H4 (cell line): ENCODE measurements at regions not wholly inside any gene's neighbourhood (a gene's known extent, or its start where the extent isn't known, plus 50 kb on each side); places are given as distances from the start of the nearest gene placed in this dataset.
A peak's percentile ranks its signal among the peaks of the same experiment; 100 is the strongest.

ENCODE experiments used
- DNase-seq: peaks from one replicate; pipeline ENCODE4 v3.0.0-alpha.2; 2015; ENCODE audit warnings: low spot score

DNA sequence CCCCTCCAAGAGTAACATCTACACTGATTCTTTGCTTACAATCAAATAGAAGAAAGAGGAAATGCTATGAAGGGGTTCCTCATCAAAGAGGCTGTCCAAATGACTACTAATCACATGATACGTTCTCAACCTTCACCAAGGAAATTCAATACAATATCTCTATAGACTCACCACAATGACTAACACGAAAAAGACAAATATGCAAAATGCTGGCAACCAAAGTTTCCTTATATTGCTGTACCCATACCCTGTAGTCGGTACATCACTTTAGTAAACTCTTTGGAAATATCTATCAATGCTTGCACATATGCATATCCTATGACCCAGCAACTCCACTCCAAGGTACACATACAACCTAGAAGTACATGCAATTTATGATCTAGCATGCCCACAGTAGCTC lies 1296.6 kb downstream of the AACS start:
- DNase-seq: no peak

DNA sequence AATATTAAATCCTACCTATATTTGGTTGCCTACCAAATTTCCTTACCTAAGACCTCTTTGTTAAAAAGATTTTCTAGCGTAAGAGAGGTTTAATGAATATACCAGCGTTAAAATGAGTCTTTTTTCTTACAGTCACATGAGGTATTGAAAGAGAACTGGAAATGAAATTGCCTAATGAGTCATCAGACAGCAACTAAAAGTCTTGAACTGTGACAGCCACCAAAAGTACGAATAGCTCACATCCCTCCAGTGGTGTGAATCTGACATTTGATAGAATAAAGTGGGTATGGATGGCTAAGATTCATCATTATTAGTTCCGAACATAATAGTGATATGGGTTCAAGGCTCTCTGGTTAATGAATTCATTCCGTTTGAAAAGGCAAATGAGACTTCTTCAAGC lies 1297.3 kb downstream of the AACS start:
- DNase-seq: no peak

DNA sequence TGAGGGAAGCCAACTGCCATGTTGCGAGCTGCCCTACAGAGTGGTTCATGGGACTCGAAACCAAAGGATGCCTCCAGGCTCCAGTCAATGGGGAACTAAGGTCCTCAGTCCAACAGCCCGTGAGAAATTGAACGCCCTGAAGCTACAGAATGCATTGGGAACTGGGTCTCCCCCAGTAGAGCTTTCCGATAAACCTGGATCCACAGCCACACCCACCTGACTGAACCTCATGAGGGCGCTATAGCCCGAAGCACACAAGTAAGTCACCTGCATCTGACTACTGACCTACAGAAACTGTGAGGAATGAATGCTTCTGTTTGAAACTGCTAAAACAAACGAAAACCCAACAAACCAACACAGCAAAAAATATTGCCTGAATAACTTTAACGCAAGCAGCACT lies 1297.7 kb downstream of the AACS start:
- DNase-seq: no peak

DNA sequence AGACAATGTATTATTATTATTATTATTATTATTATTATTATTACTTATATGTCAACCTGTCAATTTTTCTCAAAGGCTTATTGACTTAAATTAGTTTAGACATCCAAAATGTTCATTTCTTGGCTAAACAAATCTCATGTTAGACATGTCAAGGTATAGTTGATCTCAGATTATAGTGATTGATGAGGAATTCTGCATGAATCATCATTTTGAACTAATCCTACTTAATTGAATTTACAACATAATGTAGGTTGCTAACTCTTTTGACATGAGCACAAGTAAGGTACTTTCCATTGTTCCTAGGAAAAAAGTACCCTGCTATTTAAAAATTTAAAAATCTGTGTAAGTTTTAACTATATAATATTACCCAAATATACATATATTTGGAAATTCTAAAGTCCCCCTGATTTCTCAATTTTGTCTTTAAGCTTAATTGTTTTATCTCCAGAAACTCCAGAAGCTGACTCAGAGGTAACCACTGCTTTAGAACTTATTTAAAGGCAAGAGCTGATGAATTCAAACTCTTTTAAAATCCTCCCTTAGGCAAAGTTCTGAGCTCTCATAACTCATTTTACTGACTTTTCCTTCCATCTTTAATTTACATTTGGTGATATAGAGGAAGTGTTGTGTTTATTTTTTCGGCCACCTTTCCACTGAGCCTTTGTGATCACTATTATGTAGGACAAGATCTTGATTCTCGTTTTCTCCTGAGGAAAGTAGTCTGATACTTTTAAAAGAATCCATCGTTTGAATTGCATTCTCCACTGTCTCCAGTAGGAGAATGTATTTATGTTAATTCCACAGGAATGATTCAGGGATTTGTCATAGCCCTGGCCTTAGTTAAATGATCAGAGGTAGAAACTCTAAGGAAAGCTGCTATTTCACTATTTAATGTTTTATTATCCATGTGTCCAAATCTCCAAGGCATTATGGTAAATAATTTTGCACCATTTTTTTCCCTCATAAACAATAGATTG lies 1304.5 kb downstream of the AACS start:
- DNase-seq: peak; percentile 72

DNA sequence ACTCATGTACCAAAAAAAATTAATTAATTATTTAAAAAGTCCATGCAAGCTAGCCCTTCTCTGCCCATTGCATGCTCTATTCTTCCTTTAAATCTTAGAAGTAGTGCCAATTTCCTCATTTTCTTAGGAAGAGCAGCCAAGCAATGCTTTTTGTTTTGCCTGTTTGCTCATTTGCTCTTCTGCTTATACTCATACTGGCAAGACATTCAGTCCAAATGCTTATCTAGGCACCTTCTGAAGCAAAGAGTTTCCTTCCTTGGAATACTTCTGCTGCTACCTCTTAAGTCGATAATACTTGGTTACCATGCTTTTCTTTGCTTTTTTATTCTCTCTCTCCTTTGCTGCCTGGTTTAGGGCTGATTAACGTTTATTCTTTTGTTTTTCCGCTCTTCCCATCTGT lies 1318.3 kb downstream of the AACS start:
- no peak for DNase-seq

DNA sequence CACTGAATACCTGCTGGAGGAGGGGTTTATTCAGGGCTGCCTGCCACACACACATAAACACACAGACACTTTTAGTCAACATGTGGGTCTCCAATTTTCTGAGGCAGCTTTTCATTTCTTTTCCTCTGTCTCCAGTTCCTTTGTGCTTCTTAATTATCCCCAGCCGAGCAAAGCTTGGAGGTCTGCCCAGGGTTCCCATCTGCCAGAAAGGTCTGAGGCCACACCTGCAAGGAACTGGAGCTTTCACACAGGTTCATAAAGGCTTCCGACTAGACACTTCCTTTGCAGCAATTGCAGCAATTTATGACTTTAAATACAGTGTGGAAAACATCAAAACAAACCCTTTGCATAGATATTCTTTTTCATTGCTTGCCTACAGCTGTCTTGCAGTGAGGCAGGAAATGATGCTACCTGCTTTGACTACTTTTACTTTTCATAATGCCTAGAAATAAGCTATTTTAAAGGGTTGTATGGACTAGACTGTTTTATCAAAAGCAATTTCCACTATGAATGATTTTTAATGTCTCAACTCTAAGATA lies 1318.9 kb downstream of the AACS start:
- no peak for DNase-seq

DNA sequence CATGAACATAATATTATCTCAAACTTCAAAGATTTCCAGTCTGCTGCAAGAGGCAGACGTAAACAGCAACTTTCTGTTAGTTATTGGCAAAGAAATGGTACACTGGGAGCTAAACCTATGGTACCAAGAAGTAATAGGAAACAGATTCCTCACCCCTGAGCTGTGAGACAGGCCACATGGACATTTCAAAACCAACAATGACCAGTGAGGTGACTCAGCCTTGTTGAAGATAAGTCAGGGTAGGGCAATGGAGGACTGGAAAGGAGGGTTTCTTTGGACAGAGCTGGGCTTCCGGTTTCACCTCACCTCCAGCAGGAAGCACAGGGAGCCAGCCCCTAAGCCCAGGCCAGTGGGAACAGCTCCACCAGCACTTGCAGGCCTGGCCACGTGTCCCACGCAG lies 1320.5 kb downstream of the AACS start:
- peak; percentile 28 for DNase-seq

DNA sequence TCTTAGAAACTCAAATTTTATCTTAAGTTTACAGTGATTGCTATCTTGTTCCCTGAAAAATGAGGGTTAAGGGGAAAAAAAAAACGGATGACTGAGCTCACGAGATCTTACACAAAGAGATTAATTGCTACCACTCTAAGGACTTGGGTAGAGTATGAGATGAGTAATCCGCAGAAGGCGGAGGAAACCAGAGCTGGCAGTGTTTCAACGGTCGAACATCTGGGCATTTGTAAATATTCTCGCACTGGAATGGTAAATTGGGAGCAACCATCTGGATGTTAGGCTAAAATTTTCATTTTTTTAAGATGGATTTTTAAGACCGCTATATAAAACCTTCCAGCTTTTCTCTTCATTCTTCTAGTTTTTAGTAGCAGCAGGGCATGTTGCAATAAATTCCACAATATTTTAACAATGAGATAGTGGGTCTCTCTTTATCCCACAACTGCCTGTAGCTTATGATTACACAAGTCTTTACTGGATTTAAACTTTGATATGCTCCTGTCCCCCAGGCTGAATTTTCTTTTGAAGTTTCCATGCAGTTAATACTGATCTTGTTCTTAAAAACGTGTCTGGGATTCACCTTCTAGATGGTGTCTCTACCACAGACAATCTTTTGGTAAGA lies 1324.1 kb downstream of the AACS start:
- peak; percentile 80 for DNase-seq

DNA sequence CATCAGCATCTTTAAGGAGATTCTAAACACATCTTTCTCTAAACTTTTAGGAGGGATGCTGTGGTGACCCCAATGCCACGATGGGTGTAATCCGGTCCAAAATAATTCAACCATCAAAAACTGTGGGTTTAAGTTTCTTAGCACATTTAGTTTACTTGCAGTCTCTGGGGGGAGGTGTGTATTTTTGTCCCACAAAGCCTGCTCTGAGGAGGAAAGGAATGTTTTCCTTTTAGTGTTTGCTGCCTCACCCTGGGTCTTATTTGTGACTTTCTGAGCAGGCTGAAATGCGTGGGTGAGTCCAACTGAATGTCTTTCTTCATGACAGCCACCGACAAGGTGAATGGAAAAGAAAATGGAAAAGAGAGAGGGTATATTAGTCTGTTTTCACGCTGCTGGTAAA lies 1324.7 kb downstream of the AACS start:
- DNase-seq: peak; percentile 48

DNA sequence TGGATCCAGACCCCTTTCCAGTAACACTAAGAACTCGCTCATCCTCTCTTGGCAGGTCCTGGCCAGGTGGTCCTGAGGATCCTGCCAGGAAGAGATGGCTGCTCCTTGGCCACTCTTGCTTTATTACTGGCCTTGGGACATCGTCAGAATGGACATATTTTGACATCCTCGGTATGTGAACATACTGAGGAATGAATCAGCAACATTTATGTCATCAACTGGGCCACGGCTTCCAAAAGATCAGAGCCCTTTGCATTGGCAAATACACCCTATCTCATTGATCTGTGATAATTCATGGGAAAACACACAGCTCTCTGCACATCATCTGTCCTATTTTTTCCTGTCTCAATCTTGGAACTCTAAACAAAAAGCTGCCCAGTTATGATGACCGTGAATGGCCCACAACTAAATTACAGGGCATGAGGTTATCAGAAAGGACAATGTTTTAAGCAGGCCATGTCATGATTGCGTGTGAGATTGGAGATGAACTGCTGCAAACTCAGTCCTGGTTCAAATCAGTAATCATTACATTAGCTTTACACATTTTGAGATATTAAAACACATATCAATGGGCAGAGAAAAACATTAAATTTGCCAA lies 1325.8 kb downstream of the AACS start:
- no peak for DNase-seq

DNA sequence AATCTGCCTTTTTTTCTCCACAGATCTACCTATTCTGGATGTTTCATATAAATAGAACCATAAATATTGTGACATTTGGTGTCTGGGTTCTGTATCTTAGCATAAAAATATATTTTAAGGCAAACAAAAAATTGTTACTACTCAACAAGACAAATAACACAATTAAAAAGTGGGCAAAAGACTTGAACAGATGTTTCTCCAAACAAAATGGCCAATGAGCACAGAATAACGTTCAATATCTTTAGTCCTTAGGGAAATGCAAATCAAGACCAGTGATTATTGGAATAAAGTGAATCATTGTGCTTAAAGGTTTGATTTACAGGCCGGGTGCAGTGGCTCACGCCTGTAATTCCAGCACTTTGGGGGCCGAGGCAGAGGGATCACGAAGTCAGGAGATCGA lies 1331.3 kb downstream of the AACS start:
- no peak for DNase-seq

DNA sequence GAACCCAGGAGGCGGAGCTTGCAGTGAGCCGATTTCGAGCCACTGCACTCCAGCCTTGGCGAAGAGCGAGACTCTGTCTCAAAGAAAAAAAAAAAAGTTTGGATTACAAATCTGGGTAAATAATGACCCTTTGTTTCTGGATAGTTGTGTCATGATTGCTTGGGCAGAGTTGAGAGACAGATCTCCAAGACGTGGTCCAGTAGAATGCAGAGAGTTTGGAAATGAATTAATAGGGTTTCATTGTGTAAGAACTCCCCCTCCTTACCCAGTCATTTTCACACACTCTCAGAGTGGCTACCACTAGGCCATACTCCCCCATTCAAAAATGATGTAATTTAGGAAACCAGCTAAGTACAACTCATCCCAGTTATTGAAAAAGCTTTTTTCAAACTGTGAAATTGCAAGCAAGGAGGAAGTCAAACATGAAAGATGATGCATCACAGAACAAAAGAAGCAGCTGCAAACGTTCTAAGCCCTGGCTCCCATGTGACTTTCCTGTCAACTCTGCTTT lies 1331.9 kb downstream of the AACS start:
- DNase-seq: no peak

DNA sequence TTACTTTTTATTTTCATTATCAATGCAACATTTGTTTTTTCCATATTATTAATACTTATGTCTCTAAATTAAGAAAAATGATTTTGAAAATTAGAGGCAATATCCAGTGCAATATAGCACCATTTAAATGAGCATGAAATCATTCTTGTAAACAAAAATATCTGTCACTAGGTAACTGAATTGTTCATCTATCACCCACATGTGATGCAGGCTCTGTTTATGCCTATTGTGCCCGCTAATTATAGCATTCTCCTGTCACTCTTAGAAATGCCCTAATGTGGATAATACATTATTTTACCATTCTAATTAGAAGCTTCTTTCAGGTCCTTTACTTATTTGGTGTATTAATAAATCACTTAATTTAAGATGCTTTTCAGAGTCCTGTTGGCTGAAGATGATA lies 1332.4 kb downstream of the AACS start:
- DNase-seq: no peak

DNA sequence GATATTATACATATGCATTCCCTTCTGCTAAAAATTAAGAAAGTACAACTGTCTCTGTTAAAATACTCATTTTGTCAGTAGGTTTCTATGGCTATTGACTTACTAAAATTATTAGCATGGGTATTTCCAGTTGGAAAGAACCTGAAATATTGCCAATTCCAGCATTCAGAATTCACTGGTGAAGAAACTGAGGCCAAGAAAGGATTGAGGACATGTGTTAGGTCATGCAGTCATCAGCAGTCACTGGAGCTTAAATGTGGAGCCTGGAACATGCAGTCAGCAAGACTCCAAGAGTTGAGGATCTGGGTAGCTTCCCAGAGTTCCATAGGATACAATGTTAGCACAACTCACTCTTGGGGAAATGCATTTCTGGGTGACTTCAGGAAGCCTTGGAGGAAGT lies 1335.6 kb downstream of the AACS start:
- no peak for DNase-seq

DNA sequence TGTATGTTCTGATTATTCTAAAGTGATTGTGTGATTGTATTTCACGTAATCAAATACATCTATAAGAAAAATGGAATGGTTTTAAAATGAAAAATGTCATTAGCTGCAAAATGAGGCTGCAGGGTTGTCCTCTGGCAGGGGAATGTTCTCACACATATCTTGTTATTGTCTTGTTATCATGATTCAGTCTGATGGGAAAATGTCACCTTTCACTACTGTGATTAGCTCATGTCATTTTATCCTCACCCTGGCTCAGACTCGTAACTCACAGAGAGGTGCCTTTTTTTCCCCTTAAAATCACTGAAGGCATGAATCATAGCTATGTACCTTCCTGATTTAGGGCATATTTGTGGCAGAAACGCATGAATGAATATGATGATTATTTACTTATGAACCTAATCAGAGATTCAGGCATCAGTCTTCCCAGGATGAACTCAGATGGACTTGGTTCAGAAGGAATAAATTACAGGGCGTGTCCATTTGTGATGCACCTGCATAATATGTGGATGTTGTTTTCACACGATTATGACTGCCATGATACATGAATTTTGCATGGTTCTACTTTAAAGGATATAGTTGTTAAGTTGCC lies 1339.2 kb downstream of the AACS start:
- DNase-seq: no peak

DNA sequence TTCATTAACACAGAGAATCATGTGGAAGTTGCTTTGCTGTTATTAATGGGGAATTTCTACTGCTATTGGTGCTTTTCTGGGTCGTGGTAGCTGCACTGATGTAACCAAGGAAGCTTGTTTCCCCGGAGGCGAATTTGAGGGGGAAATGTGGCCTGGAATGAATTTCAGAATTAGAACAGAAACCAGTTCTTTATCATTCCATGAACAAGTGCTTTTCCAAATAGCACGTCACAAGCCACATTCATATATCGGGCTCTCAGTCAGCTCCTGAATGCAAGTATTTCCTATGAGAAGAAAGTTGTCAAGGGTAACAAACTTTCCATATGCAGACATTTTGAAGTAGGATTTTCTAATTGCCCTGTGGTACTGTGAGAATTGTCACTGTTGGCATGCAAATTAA lies 1353.2 kb downstream of the AACS start:
- DNase-seq: no peak

DNA sequence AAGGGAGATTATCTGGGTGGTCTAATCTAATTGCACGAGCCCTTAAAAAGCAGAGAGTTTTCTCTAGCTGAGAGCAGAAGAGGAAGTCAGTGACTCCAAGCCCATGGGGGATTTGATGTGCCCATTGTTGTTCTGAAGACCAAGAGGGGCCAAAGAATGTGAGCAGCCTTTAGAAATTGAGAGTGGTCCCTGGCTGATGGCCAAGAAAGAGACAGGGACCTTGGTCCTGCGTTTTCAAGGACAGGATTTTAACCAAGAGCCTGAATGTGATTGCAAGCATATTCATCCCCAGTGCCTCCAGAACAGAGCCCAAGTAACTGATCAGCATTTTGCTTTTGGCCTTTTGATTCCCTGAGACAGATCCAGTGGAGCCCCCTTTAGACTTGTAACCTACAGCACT lies 1353.9 kb downstream of the AACS start:
- DNase-seq: no peak

DNA sequence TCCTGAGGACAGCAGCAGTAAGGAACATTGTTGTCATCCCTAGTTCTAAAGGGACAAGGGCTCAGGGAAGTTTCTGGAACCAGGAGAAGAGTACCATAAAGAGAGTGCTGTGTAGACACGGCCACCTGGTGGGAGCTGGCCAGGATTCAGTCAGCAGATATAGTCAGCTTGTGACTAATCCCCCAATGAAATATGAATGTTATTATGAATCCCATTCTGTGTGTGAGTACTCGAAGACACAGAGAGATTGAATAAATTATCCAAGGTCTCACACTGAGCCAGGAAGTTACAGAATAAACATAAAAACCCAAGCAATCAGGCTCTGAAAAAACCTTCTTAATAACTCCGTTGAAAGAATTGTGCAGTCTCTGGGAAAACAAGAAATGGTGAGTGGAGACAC lies 1359.5 kb downstream of the AACS start:
- DNase-seq: peak; percentile 9

DNA sequence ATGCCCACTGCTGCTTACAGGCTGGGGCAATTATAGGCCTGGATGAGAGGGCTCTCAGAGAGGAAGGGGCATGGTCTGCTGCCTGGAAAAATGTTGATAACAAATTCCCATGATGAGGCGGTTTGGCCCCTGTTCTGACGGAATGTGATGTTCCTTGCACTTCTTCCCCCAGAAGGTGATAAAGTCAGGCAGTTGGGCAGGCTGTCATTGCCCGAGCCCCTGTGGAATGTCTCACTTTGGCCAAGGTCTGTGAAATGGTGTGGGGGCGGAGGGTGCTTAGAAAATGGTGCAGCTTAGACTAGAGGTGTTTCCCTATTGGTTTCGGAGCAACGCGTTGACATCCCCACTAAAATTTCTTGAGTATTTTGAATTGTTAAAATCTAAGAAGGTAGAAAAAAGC lies 1360.0 kb downstream of the AACS start:
- DNase-seq: no peak

DNA sequence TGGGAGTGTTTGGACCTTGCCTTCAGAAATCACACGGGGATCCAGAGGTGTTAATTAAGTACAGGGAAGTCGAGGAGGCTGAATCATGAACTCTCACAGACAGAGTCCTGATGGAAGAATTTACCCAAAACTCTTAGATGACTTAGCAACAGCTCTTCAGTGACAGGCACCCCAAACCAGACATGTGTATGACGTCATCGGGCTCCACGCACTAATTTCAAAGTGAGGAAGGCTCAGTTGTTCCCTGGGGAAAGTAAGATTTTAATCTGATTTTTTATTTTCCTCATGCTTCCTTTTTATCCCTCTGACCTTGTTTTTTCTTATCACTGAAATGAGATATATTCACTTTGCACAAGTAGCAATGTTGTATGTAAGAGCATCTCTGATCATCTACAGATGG lies 1363.5 kb downstream of the AACS start:
- no peak for DNase-seq

DNA sequence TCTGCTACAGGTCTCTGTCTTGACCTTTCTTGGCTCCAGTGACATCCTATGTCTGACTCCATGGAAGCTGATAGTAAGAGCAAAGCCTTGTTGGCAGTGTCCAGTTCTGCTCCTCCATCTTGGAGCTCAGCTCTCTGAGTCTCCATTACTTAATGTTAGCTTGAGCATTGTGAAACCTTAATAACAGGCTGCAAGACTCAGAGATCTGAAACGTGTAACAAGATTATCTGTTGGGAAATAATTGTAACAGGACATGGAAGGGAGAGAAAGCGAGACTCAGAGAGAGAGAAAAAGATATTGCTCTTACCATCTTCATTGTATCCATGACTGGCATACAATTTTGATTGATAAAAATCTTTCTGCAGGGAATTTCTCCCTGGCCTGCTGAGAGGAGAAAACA lies 1365.7 kb downstream of the AACS start:
- DNase-seq: no peak

DNA sequence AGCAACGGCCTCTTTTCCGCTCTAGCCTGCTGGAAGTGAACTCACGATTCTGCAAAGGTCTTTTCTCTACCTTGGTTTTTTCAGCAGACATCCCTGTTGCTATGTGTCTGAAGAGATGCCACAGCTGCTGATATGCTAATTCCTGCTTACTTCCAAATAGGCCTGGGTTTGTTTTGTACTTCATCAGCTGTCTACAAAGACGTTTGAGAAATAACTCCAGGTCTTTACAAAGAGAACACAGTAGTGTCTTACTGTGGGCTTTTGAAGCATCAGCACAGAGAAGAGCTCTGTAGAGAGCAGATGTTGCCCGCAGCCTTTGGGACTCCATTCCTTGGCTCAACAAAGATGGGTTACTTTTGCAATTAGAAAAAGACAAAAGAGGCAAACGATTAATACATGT lies 1366.5 kb downstream of the AACS start:
- DNase-seq: no peak
